Panc1 (cell line): ENCODE measurements at regions not wholly inside any gene's neighbourhood (a gene's known extent, or its start where the extent isn't known, plus 50 kb on each side); places are given as distances from the start of the nearest gene placed in this dataset.

Experiments
- ATAC-seq: fragments of 200-7000 bp; cut with Tn5 transposase; 2 replicates; pipeline ENCODE4 v1.9.1; 2020; ENCODE audit warnings: mild to moderate bottlenecking, moderate library complexity
- BruUV-seq: library from RNA; stranded (reverse); fragments of 400-500 nt; replicated peaks from 2 replicates; lab custom pipeline; 2021; lab: Mats Ljungman, UMichigan
- CTCF ChIA-PET: fragments of 300-600 bp; sonication (Branson Sonifier 250); formaldehyde crosslinking; loops from one replicate; lab custom pipeline; 2022; ENCODE audit warnings: antibody characterized with exemption; lab: Charles Lee
- POLR2A ChIA-PET: fragments of 300-600 bp; sonication (Branson Sonifier 250); formaldehyde crosslinking; loops from one replicate; lab custom pipeline; 2022; ENCODE audit warnings: antibody characterized with exemption; lab: Charles Lee
- DNase-seq: peaks from one replicate; pipeline ENCODE4 v3.0.0-alpha.2; 2010; ENCODE audit warnings: low read depth, low spot score
- H3K27ac ChIP-seq: 2 replicates; pipeline ENCODE4 v1.5.1; 2011; ENCODE audit warnings: mild to moderate bottlenecking, low read length, inconsistent platforms
- H3K27me3 ChIP-seq: fragments of 200-500 bp; sonication (Bioruptor generic); 2 replicates; pipeline ENCODE4 v1.6.0; 2014; ENCODE audit warnings: low read length, inconsistent platforms; ENCODE audit not compliant: control insufficient read depth, insufficient read depth
- H3K36me3 ChIP-seq: fragments of 200-500 bp; sonication (Bioruptor generic); 2 replicates; pipeline ENCODE4 v1.5.1; 2014; ENCODE audit warnings: inconsistent platforms, mild to moderate bottlenecking, low read length, moderate library complexity; ENCODE audit not compliant: control insufficient read depth, insufficient read depth
- H3K4me1 ChIP-seq: 2 replicates; pipeline ENCODE4 v1.5.1; 2011; ENCODE audit warnings: inconsistent platforms, mild to moderate bottlenecking, low read length, moderate library complexity; ENCODE audit not compliant: control insufficient read depth, insufficient read depth
- H3K4me3 ChIP-seq, 2 experiments: 2 replicates each; pipeline ENCODE4 v1.5.1; 2011 to 2012; ENCODE audit warnings: low read depth in 2 of 2, low read length in 2 of 2, mild to moderate bottlenecking in 2 of 2, inconsistent platforms in 1 of 2, moderate library complexity in 1 of 2
- H3K9me3 ChIP-seq: fragments of 200-500 bp; sonication (Bioruptor generic); 2 replicates; pipeline ENCODE4 v1.5.1; 2014; ENCODE audit warnings: low read depth, mild to moderate bottlenecking, inconsistent platforms, low read length, moderate library complexity; ENCODE audit not compliant: control insufficient read depth, insufficient read depth
- POLR2AphosphoS5 ChIP-seq: IDR thresholded peaks from 2 replicates; pipeline ENCODE4 v1.6.1; 2012; ENCODE audit warnings: mild to moderate bottlenecking, low read depth, low read length, moderate library complexity
- SIN3A ChIP-seq: IDR thresholded peaks from 2 replicates; pipeline ENCODE4 v1.6.1; 2012; ENCODE audit warnings: low read depth, mild to moderate bottlenecking, low read length, moderate library complexity, borderline replicate concordance; ENCODE audit not compliant: insufficient read depth
- TCF7L2 ChIP-seq: IDR thresholded peaks from 2 replicates; pipeline ENCODE4 v1.6.1; 2011; ENCODE audit warnings: mild to moderate bottlenecking, low read depth, low read length, inconsistent platforms
- in situ Hi-C: cut with HindIII; loops from 2 replicates; pipeline ENCODE4 v1.10.0; 2016; ENCODE audit warnings: low sequenced_read_pairs, low pct_unique_long_range_greater_than_20kb
- intact Hi-C: fragments of 100-400 bp; cut with micrococcal nuclease; formaldehyde crosslinking; loops from one replicate; pipeline ENCODE4 v1.10.0; 2022; ENCODE audit not compliant: unreplicated experiment
- TF ChIP-seq, protein P1 (sequence below): fragments of 450-650 bp; IDR thresholded peaks from 2 replicates; pipeline ENCODE4 v1.5.1; 2017; ENCODE audit warnings: mild to moderate bottlenecking
- TF ChIP-seq, protein P2 (sequence below), 2 experiments: IDR thresholded peaks; 2 replicates each; pipeline ENCODE4 v1.6.1; 2011 to 2012; ENCODE audit warnings: low read depth in 2 of 2, control low read depth in 1 of 2, low read length in 1 of 2, mild to moderate bottlenecking in 1 of 2, moderate library complexity in 1 of 2; ENCODE audit not compliant: insufficient read depth in 1 of 2

DNA sequence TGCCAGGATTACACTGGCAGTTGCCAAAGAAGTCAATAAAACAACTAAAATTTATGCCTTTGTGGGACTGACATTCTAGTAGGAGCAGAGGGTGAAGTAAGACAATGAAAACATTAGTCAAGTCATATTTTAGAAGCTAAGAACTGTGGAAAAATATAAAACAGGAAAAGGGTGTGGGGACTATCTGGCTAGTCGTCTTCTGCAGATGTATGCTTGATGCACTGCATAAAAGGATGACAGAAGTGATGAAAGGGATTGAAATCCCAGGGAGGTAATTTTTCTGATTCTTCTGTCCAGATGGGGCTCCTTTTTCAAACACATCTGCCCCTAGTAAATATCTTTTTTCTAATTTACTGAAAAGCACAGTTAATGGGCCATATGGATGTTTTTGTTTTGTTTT lies 706.3 kb downstream of the ADGRL2 start:
- ATAC-seq (no peak), DNase-seq (no peak)
- Histone ChIP-seq H3K27me3 (no peaks in the 10 kb centered on the region), H3K27ac (no peak overlapping the region), H3K4me1 (no peaks in the 10 kb centered on the region), H3K4me3 (no peak overlapping the region), H3K9me3 (0 out of 2 replicates have a peak, but pooled peaks cover 13% of the 10 kb centered on the region), H3K36me3 (no peaks in the 10 kb centered on the region)
- no TSS peak for BruUV-seq
- in situ Hi-C loops (no loop called here), intact Hi-C loops (no loop called here)
- CTCF ChIA-PET = no interaction called here
- POLR2A ChIA-PET = no interaction called here
- TF ChIP-seq, protein P1, sequence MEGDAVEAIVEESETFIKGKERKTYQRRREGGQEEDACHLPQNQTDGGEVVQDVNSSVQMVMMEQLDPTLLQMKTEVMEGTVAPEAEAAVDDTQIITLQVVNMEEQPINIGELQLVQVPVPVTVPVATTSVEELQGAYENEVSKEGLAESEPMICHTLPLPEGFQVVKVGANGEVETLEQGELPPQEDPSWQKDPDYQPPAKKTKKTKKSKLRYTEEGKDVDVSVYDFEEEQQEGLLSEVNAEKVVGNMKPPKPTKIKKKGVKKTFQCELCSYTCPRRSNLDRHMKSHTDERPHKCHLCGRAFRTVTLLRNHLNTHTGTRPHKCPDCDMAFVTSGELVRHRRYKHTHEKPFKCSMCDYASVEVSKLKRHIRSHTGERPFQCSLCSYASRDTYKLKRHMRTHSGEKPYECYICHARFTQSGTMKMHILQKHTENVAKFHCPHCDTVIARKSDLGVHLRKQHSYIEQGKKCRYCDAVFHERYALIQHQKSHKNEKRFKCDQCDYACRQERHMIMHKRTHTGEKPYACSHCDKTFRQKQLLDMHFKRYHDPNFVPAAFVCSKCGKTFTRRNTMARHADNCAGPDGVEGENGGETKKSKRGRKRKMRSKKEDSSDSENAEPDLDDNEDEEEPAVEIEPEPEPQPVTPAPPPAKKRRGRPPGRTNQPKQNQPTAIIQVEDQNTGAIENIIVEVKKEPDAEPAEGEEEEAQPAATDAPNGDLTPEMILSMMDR = no peak
- no peak for TF ChIP-seq TCF7L2
- TF ChIP-seq SIN3A = no peak

DNA sequence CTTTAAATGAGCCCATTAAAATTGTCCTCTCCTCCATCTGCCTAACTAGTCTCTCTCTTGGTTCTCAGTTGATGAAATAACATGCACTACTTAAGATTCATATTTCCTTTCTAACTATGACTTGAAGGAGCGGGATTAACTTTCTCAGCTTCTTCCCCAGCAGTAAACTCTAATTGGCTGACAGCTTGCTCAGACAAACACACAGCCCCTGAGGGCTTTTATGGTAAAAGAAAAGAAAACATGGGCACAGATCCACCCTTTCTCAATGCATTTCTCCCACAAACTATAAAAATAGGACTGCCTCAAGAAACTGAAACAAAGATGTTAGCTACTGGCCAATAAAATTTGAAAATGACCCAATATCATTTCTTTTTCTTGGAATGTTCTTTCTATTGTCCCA lies 703.1 kb downstream of the ADGRL2 start:
- no peak for DNase-seq
- H3K27me3 ChIP-seq = no peaks in the 10 kb centered on the region

DNA sequence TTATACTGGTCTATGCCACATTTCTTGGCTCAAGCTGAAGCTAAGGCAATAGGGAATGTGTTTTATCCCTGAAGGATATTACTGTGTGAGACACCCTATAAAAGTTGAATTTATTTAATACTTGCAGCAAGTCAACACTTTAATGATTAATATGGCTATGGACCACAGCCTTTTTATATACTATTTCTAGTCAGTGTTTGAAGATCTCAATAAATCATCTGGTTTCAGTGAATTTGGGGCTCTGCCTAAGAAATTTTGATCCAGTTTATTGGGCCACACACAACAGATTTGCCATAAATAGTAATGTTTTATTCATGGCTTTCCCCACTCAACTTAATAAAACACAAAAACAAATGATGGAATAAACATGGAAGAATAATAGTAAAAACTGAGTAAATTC lies 698.3 kb downstream of the ADGRL2 start:
- POLR2A ChIA-PET = no interaction called here
- intact Hi-C loops = no loop called here
- TF ChIP-seq POLR2AphosphoS5 = no peak
- TF ChIP-seq, protein P2, sequence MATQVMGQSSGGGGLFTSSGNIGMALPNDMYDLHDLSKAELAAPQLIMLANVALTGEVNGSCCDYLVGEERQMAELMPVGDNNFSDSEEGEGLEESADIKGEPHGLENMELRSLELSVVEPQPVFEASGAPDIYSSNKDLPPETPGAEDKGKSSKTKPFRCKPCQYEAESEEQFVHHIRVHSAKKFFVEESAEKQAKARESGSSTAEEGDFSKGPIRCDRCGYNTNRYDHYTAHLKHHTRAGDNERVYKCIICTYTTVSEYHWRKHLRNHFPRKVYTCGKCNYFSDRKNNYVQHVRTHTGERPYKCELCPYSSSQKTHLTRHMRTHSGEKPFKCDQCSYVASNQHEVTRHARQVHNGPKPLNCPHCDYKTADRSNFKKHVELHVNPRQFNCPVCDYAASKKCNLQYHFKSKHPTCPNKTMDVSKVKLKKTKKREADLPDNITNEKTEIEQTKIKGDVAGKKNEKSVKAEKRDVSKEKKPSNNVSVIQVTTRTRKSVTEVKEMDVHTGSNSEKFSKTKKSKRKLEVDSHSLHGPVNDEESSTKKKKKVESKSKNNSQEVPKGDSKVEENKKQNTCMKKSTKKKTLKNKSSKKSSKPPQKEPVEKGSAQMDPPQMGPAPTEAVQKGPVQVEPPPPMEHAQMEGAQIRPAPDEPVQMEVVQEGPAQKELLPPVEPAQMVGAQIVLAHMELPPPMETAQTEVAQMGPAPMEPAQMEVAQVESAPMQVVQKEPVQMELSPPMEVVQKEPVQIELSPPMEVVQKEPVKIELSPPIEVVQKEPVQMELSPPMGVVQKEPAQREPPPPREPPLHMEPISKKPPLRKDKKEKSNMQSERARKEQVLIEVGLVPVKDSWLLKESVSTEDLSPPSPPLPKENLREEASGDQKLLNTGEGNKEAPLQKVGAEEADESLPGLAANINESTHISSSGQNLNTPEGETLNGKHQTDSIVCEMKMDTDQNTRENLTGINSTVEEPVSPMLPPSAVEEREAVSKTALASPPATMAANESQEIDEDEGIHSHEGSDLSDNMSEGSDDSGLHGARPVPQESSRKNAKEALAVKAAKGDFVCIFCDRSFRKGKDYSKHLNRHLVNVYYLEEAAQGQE (IDR thresholded peaks at IDR 0.05; ENCODE audit: insufficient read depth in 1 of 2, low read depth in 2 of 2, low read length in 1 of 2) = no peak
- TF ChIP-seq SIN3A = no peak
- no peak for TF ChIP-seq TCF7L2
- TF ChIP-seq, protein P1 = no peak

More for the DNA sequence above, 703.1 kb downstream of the ADGRL2 start:
- no peak for TF ChIP-seq SIN3A
- TF ChIP-seq, protein P2 (IDR thresholded peaks at IDR 0.05; ENCODE audit: insufficient read depth in 1 of 2, low read depth in 2 of 2, low read length in 1 of 2) = no peak
- TF ChIP-seq TCF7L2 = no peak
- 0 out of 2 replicates have a peak, but pooled peaks cover 9% of the 10 kb centered on the region for H3K9me3 ChIP-seq
- H3K27ac ChIP-seq = no peak overlapping the region
- no TSS peak for BruUV-seq
- ChIA-PET POLR2A (interaction anchor here (0.7 kb wide), 1 partner anchor 741 kb away, joined by 5 read pairs; no protein-coding TSS in a partner anchor), CTCF (no interaction called here)
- H3K4me1 ChIP-seq = no peaks in the 10 kb centered on the region
- intact Hi-C loops = no loop called here
- no peak for ATAC-seq
- in situ Hi-C loops = no loop called here
- no peaks in the 10 kb centered on the region for H3K36me3 ChIP-seq
- H3K4me3 ChIP-seq = no peak overlapping the region

More for the DNA sequence above, 698.3 kb downstream of the ADGRL2 start:
- no peak for DNase-seq
- ATAC-seq = no peak
- Histone ChIP-seq H3K4me1 (no peaks in the 10 kb centered on the region), H3K4me3 (no peak overlapping the region), H3K27me3 (no peaks in the 10 kb centered on the region), H3K27ac (no peak overlapping the region), H3K36me3 (no peaks in the 10 kb centered on the region), H3K9me3 (0 out of 2 replicates have a peak, but pooled peaks cover 2% of the 10 kb centered on the region)
- BruUV-seq = no TSS peak
- CTCF ChIA-PET = no interaction called here
- in situ Hi-C loops = no loop called here
